Liver (tissue), 3 donors: ENCODE measurements at regions not wholly inside any gene's neighbourhood (a gene's known extent, or its start where the extent isn't known, plus 50 kb on each side); places are given as distances from the start of the nearest gene placed in this dataset.
"Not testable (repeated sequence)": the region's sequence is repeated elsewhere in the genome, so short reads cannot be mapped to it uniquely, and the experiment has no call there.

Source experiments
- CTCF ChIP-seq: fragments of 150-350 bp; IDR thresholded peaks from 2 replicates; pipeline ENCODE4 v1.5.1; 2017; ENCODE audit warnings: improper control_type of control experiment, low read depth, low read length; ENCODE audit not compliant: missing input control
- EGR1 ChIP-seq, 2 donors: IDR thresholded peaks; 2 replicates each; pipeline ENCODE4 v1.6.1; 2016 to 2018; ENCODE audit warnings: antibody characterized with exemption in 2 of 2, low read depth in 2 of 2
- FOXA1 ChIP-seq: IDR thresholded peaks from 2 replicates; pipeline ENCODE4 v1.6.1; 2016; ENCODE audit warnings: antibody characterized with exemption
- JUND ChIP-seq, 2 donors: IDR thresholded peaks; 2 replicates each; pipeline ENCODE4 v1.6.1; 2016; ENCODE audit warnings: antibody characterized with exemption in 2 of 2
- MAX ChIP-seq: IDR thresholded peaks from 2 replicates; pipeline ENCODE4 v1.6.1; 2016; ENCODE audit warnings: antibody characterized with exemption
- NR2F2 ChIP-seq: IDR thresholded peaks from 2 replicates; pipeline ENCODE4 v1.6.1; 2016; ENCODE audit warnings: antibody characterized with exemption
- REST ChIP-seq: IDR thresholded peaks from 2 replicates; pipeline ENCODE4 v1.6.1; 2016; ENCODE audit warnings: antibody characterized with exemption, mild to moderate bottlenecking
- ZBTB33 ChIP-seq: IDR thresholded peaks from 2 replicates; pipeline ENCODE4 v1.6.1; 2016; ENCODE audit warnings: antibody characterized with exemption
- donor health status: healthy.
- donor health status: healthy.

GRCh38 chr21:6375776-6376175 lies 4145.6 kb upstream of the TPTE start:
- TF ChIP-seq REST; CTCF; NR2F2; ZBTB33; FOXA1; MAX; EGR1 (IDR thresholded peaks at IDR 0.05; ENCODE audit: low read depth in 2 of 2); JUND (IDR thresholded peaks at IDR 0.05): not testable (repeated sequence)
